ENCODE measurements at regions not wholly inside any gene's neighbourhood (a gene's known extent, or its start where the extent isn't known, plus 50 kb on each side); places are given as distances from the start of the nearest gene placed in this dataset.

DNA sequence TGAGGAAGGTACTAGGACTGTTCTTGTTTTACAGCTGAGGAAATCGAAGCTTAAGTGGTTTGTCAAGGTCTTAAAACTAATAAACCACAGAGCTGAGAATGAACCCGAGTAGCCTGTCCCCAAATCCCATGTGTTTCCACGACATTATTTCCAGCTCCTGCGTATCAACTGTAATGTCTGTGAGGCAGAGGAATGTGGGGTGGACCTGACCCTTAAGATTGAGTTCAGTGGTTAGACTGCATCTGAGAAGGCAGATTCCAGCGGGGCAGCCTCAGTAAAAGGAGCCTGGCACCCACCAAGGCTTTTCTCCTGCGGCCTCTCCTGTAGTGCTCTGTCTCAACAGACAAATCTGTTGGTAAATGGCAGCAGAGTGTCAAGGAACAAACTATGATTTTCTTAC is 81.9 kb upstream of the TMEM178A start:
- H3K79me1 ChIP-seq (ENCODE audit: low read depth, low read length): no peaks in the 10 kb centered on the region
- H4K91ac ChIP-seq (replicated peaks; ENCODE audit: insufficient read length, low read length): no peak overlapping the region
- no peak overlapping the region for H3K56ac ChIP-seq (replicated peaks; ENCODE audit: insufficient read length, low read depth, low read length)
- no peak overlapping the region for H3K9ac ChIP-seq (replicated peaks in 1 of 4; ENCODE audit: extremely low read depth in 1 of 4, low read depth in 3 of 4, low read length in 3 of 4)
- H3K4ac ChIP-seq (replicated peaks; ENCODE audit: insufficient read length, low read depth, low read length): no peak overlapping the region
- ChIA-PET POLR2A (ENCODE audit: partially characterized antibody) (interaction anchor here (0.5 kb wide), 1 partner anchor 520 kb away, joined by 4 read pairs; no protein-coding TSS in a partner anchor), CTCF (ENCODE audit: partially characterized antibody) (interaction anchor here (0.9 kb wide), 1 partner anchor 9 kb away, joined by 3 read pairs; no protein-coding TSS in a partner anchor)
- H2AFZ ChIP-seq (ENCODE audit: low read length): no peak overlapping the region
- TF ChIP-seq SIRT6 (IDR thresholded peaks at IDR 0.05; ENCODE audit: low read length) (no peak), EZH2 (IDR thresholded peaks at IDR 0.05; ENCODE audit: low read depth, low read length, severe bottlenecking) (no peak), FOSL1 (IDR thresholded peaks at IDR 0.05; ENCODE audit: insufficient read depth, low read depth, low read length) (no peak), SIN3A (conservative IDR thresholded peaks at IDR 0.05 in 1 of 2, IDR thresholded peaks at IDR 0.05 in 1 of 2; ENCODE audit: low read depth in 1 of 2, low read length in 2 of 2) (no peak), RAD21 (IDR thresholded peaks at IDR 0.05 in 1 of 2, conservative IDR thresholded peaks at IDR 0.05 in 1 of 2; ENCODE audit: low read depth in 2 of 2, low read length in 2 of 2) (no peak)
- TF ChIP-seq, protein P1, sequence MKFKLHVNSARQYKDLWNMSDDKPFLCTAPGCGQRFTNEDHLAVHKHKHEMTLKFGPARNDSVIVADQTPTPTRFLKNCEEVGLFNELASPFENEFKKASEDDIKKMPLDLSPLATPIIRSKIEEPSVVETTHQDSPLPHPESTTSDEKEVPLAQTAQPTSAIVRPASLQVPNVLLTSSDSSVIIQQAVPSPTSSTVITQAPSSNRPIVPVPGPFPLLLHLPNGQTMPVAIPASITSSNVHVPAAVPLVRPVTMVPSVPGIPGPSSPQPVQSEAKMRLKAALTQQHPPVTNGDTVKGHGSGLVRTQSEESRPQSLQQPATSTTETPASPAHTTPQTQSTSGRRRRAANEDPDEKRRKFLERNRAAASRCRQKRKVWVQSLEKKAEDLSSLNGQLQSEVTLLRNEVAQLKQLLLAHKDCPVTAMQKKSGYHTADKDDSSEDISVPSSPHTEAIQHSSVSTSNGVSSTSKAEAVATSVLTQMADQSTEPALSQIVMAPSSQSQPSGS (IDR thresholded peaks at IDR 0.05; ENCODE audit: low read length): no peak
- TF ChIP-seq, protein P2, sequence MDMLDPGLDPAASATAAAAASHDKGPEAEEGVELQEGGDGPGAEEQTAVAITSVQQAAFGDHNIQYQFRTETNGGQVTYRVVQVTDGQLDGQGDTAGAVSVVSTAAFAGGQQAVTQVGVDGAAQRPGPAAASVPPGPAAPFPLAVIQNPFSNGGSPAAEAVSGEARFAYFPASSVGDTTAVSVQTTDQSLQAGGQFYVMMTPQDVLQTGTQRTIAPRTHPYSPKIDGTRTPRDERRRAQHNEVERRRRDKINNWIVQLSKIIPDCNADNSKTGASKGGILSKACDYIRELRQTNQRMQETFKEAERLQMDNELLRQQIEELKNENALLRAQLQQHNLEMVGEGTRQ (IDR thresholded peaks at IDR 0.05; ENCODE audit: low read length): no peak
- H3K4me2 ChIP-seq (ENCODE audit: insufficient read depth in 1 of 2, low read depth in 2 of 2, low read length in 2 of 2): no peak overlapping the region
- no peak overlapping the region for H3K14ac ChIP-seq (ENCODE audit: insufficient read length)
- H3K27me3 ChIP-seq (replicated peaks in 1 of 4; ENCODE audit: control insufficient read depth in 3 of 4, extremely low read depth in 1 of 4, insufficient read depth in 3 of 4, low read length in 3 of 4): no peaks in the 10 kb centered on the region
- FAIRE-seq (no peak), DNase-seq (ENCODE audit: low read depth in 1 of 2, low spot score in 2 of 2) (no peak)
- H2BK20ac ChIP-seq (ENCODE audit: low read length): no peak overlapping the region
- H3K4me3 ChIP-seq (ENCODE audit: extremely low read depth in 1 of 4, insufficient read depth in 2 of 4, low read depth in 3 of 4, low read length in 4 of 4): no peak overlapping the region
- no peak overlapping the region for H3K23ac ChIP-seq (ENCODE audit: insufficient read length)
- no peaks in the 10 kb centered on the region for H3K79me2 ChIP-seq (ENCODE audit: control insufficient read depth in 1 of 2, insufficient read depth in 2 of 2, low read length in 2 of 2)
- 90% methylated on average over 6 of the region's 6 CpGs; no CpG with 5 or more reads in 1 of the 2 experiments for WGBS, 2 experiments (ENCODE audit: extremely low coverage in 1 of 2, insufficient coverage in 1 of 2, insufficient read length in 1 of 2, insufficient replicate concordance in 2 of 2, low coverage in 1 of 2, low lambda C conversion rate in 2 of 2, missing lambda C conversion rate in 1 of 2)
- H3K23me2 ChIP-seq (ENCODE audit: low read depth, low read length): no peaks in the 10 kb centered on the region
- H4K20me1 ChIP-seq (replicated peaks in 1 of 2; ENCODE audit: control insufficient read depth in 1 of 2, insufficient read depth in 2 of 2, low read length in 2 of 2): no peaks in the 10 kb centered on the region
- H3K4me1 ChIP-seq (replicated peaks in 1 of 4; ENCODE audit: control insufficient read depth in 3 of 4, insufficient read depth in 4 of 4, low read length in 3 of 4): no peaks in the 10 kb centered on the region
- H2BK120ac ChIP-seq (replicated peaks; ENCODE audit: low read depth, low read length): no peak overlapping the region
- no peak overlapping the region for H3K18ac ChIP-seq (ENCODE audit: extremely low read depth, low read length)
- no peak overlapping the region for H2AK5ac ChIP-seq (ENCODE audit: low read depth, low read length)
- no peak overlapping the region for H4K8ac ChIP-seq (ENCODE audit: extremely low read depth, insufficient read depth, low read length)
- H3K27ac ChIP-seq (ENCODE audit: low read depth, low read length): no peak overlapping the region
- no peak overlapping the region for H2BK12ac ChIP-seq (ENCODE audit: low read depth, low read length)
- H2BK5ac ChIP-seq (ENCODE audit: low read depth, low read length): no peak overlapping the region
- H4K5ac ChIP-seq (ENCODE audit: insufficient read length, low read depth, low read length): no peak overlapping the region
- no peak overlapping the region for H2BK15ac ChIP-seq (ENCODE audit: low read length)
- H3K9me3 ChIP-seq (ENCODE audit: insufficient read depth in 2 of 2, low read depth in 1 of 2, low read length in 1 of 2): peaks cover 5 to 13% of the 10 kb centered on the region in 2 experiments
- H3K36me3 ChIP-seq (ENCODE audit: control insufficient read depth in 2 of 4, insufficient read depth in 4 of 4, low read length in 3 of 4): no peaks in the 10 kb centered on the region

Data from H1 (cell line).